DOHH2 (cell line): ENCODE measurements at regions not wholly inside any gene's neighbourhood (a gene's known extent, or its start where the extent isn't known, plus 50 kb on each side); places are given as distances from the start of the nearest gene placed in this dataset.

ENCODE experiments used
- EZH2phosphoT487 ChIP-seq: fragments of 200-600 bp; sonication (generic); IDR thresholded peaks from 2 replicates; pipeline ENCODE4 v1.6.1; 2017; ENCODE audit warnings: borderline replicate concordance, mild to moderate bottlenecking, antibody characterized with exemption, low read length, moderate library complexity, mixed read lengths
- TF ChIP-seq, protein P1 (sequence below): fragments of 200-600 bp; sonication (generic); IDR thresholded peaks from one replicate; pipeline ENCODE4 v1.5.1; 2014; ENCODE audit warnings: antibody characterized with exemption, mild to moderate bottlenecking, low read depth, low read length; ENCODE audit not compliant: poor library complexity, severe bottlenecking

DNA sequence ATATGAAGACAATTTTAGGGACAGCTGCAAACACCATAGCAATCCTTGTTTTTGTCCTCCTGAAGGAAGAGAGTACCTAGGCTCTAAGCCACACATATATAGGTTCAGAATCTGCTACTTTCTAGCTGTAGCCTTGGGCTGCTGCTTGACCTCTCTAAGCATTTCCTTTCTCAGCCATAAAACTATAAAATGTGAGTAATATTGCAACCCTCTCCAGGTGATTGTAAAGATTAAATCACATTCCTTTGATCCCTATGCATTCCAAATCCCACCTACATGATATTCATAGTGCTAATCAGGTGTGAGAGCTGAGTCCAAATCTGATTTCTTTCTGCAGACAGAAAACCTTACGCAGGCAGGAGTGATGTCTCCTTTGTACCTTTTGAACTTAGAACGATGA, 913.5 kb downstream of the VRK1 start:
- TF ChIP-seq, protein P1, sequence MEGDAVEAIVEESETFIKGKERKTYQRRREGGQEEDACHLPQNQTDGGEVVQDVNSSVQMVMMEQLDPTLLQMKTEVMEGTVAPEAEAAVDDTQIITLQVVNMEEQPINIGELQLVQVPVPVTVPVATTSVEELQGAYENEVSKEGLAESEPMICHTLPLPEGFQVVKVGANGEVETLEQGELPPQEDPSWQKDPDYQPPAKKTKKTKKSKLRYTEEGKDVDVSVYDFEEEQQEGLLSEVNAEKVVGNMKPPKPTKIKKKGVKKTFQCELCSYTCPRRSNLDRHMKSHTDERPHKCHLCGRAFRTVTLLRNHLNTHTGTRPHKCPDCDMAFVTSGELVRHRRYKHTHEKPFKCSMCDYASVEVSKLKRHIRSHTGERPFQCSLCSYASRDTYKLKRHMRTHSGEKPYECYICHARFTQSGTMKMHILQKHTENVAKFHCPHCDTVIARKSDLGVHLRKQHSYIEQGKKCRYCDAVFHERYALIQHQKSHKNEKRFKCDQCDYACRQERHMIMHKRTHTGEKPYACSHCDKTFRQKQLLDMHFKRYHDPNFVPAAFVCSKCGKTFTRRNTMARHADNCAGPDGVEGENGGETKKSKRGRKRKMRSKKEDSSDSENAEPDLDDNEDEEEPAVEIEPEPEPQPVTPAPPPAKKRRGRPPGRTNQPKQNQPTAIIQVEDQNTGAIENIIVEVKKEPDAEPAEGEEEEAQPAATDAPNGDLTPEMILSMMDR: no peak
- TF ChIP-seq EZH2phosphoT487: no peak
